H1 (cell line): ENCODE measurements at regions not wholly inside any gene's neighbourhood (a gene's known extent, or its start where the extent isn't known, plus 50 kb on each side); places are given as distances from the start of the nearest gene placed in this dataset.

Source experiments
- CTCF ChIA-PET: fragments of 300-600 bp; sonication (Branson Sonifier 250); formaldehyde crosslinking; loops from one replicate; lab custom pipeline; 2021; ENCODE audit not compliant: partially characterized antibody; lab: Charles Lee
- POLR2A ChIA-PET: fragments of 300-600 bp; sonication (Branson Sonifier 250); formaldehyde crosslinking; loops from one replicate; lab custom pipeline; 2021; ENCODE audit warnings: inconsistent platforms; ENCODE audit not compliant: partially characterized antibody; lab: Charles Lee
- DNase-seq, 2 experiments: peaks; one replicate each; pipeline versions ENCODE4 v3.0.0 to v3.0.0-alpha.2; 2010 to 2022; ENCODE audit warnings: low spot score in 2 of 2, low read depth in 1 of 2, mixed read lengths in 1 of 2
- FAIRE-seq: peaks from 2 replicates; lab custom pipeline; 2011; peaks lifted over from hg19 to GRCh38; lab: Jason Lieb, UNC
- H2AFZ ChIP-seq: 2 replicates; pipeline ENCODE4 v1.8.1; 2012; ENCODE audit warnings: low read length, inconsistent platforms
- H2AK5ac ChIP-seq: 2 replicates; pipeline ENCODE4 v1.6.1; 2013; ENCODE audit warnings: low read depth, low read length
- H2BK120ac ChIP-seq: replicated peaks from 2 replicates; pipeline ENCODE3; 2013; ENCODE audit warnings: low read depth, low read length, inconsistent platforms
- H2BK12ac ChIP-seq: 2 replicates; pipeline ENCODE4 v1.6.1; 2013; ENCODE audit warnings: low read depth, low read length
- H2BK15ac ChIP-seq: 2 replicates; pipeline ENCODE4 v1.6.1; 2013; ENCODE audit warnings: low read length
- H2BK20ac ChIP-seq: 2 replicates; pipeline ENCODE4 v1.6.1; 2013; ENCODE audit warnings: low read length
- H2BK5ac ChIP-seq: 2 replicates; pipeline ENCODE4 v1.6.1; 2013; ENCODE audit warnings: low read depth, low read length
- H3K14ac ChIP-seq: 2 replicates; pipeline ENCODE4 v1.6.1; 2013; ENCODE audit warnings: inconsistent platforms; ENCODE audit not compliant: insufficient read length
- H3K18ac ChIP-seq: 2 replicates; pipeline ENCODE4 v1.6.1; 2013; ENCODE audit warnings: low read length; ENCODE audit errors: extremely low read depth
- H3K23ac ChIP-seq: 2 replicates; pipeline ENCODE4 v1.6.1; 2013; ENCODE audit warnings: inconsistent platforms; ENCODE audit not compliant: insufficient read length
- H3K23me2 ChIP-seq: 2 replicates; pipeline ENCODE4 v1.6.1; 2013; ENCODE audit warnings: low read depth, low read length
- H3K27ac ChIP-seq: 2 replicates; pipeline ENCODE4 v1.6.1; 2011; ENCODE audit warnings: low read depth, low read length, inconsistent platforms
- H3K27me3 ChIP-seq, 4 experiments: replicated peaks in 1 of 4; 1 replicate in 1 of 4; 2 replicates in 3 of 4; pipeline versions ENCODE4 v1.6.1 to v1.8.1; 2011 to 2013; ENCODE audit warnings: low read length in 3 of 4, mild to moderate bottlenecking in 3 of 4, inconsistent platforms in 2 of 4, mixed read lengths in 2 of 4, moderate library complexity in 1 of 4; ENCODE audit not compliant: control insufficient read depth in 3 of 4, insufficient read depth in 3 of 4; ENCODE audit errors: extremely low read depth in 1 of 4
- H3K36me3 ChIP-seq, 4 experiments: 2 replicates each; pipeline versions ENCODE4 v1.6.1 to v1.8.1; 2011 to 2013; ENCODE audit warnings: mild to moderate bottlenecking in 4 of 4, low read length in 3 of 4, moderate library complexity in 2 of 4, control low read depth in 1 of 4, inconsistent platforms in 1 of 4; ENCODE audit not compliant: insufficient read depth in 4 of 4, control insufficient read depth in 2 of 4
- H3K4ac ChIP-seq: replicated peaks from 2 replicates; pipeline ENCODE3; 2013; ENCODE audit warnings: low read length, low read depth, mixed read lengths, inconsistent platforms; ENCODE audit not compliant: insufficient read length
- H3K4me1 ChIP-seq, 4 experiments: replicated peaks in 1 of 4; 1 replicate in 1 of 4; 2 replicates in 3 of 4; pipeline versions ENCODE4 v1.6.1 to v1.8.1; 2011 to 2013; ENCODE audit warnings: low read length in 3 of 4, inconsistent platforms in 2 of 4, mixed read lengths in 1 of 4; ENCODE audit not compliant: insufficient read depth in 4 of 4, control insufficient read depth in 3 of 4
- H3K4me2 ChIP-seq, 2 experiments: 2 replicates each; pipeline versions ENCODE4 v1.6.1 to v1.8.1; 2011 to 2013; ENCODE audit warnings: low read depth in 2 of 2, low read length in 2 of 2, control low read depth in 1 of 2, inconsistent platforms in 1 of 2, mild to moderate bottlenecking in 1 of 2; ENCODE audit not compliant: insufficient read depth in 1 of 2
- H3K4me3 ChIP-seq, 4 experiments: fragments of 200-600, 300-600 bp in 1 of 4; sonication (generic), shearing (Covaris generic), sonication (Bioruptor Twin) in 1 of 4; 2 replicates each; pipeline versions ENCODE4 v1.5.1 to v1.8.1; 2011 to 2016; ENCODE audit warnings: low read length in 4 of 4, low read depth in 3 of 4, control low read depth in 2 of 4, inconsistent platforms in 2 of 4, mild to moderate bottlenecking in 2 of 4, mixed read lengths in 1 of 4, moderate library complexity in 1 of 4; ENCODE audit not compliant: insufficient read depth in 2 of 4; ENCODE audit errors: extremely low read depth in 1 of 4
- H3K56ac ChIP-seq: replicated peaks from 2 replicates; pipeline ENCODE3; 2013; ENCODE audit warnings: low read depth, mild to moderate bottlenecking, mixed read lengths, low read length, inconsistent platforms; ENCODE audit not compliant: insufficient read length
- H3K79me1 ChIP-seq: 2 replicates; pipeline ENCODE4 v1.6.1; 2013; ENCODE audit warnings: low read depth, low read length, control low read depth
- H3K79me2 ChIP-seq, 2 experiments: 2 replicates each; pipeline versions ENCODE4 v1.6.1 to v1.8.1; 2012 to 2013; ENCODE audit warnings: low read length in 2 of 2, mild to moderate bottlenecking in 2 of 2, inconsistent platforms in 1 of 2; ENCODE audit not compliant: insufficient read depth in 2 of 2, control insufficient read depth in 1 of 2
- H3K9ac ChIP-seq, 4 experiments: replicated peaks in 1 of 4; 1 replicate in 1 of 4; 2 replicates in 3 of 4; pipeline versions ENCODE4 v1.6.1 to v1.8.1; 2011 to 2013; ENCODE audit warnings: low read depth in 3 of 4, low read length in 3 of 4, control low read depth in 2 of 4, mild to moderate bottlenecking in 2 of 4, moderate library complexity in 2 of 4, inconsistent platforms in 1 of 4; ENCODE audit errors: extremely low read depth in 1 of 4
- H3K9me3 ChIP-seq, 2 experiments: 2 replicates each; pipeline versions ENCODE4 v1.6.1 to v1.8.1; 2012 to 2013; ENCODE audit warnings: mild to moderate bottlenecking in 2 of 2, moderate library complexity in 2 of 2, control low read depth in 1 of 2, inconsistent platforms in 1 of 2, low read depth in 1 of 2, low read length in 1 of 2, mixed read lengths in 1 of 2; ENCODE audit not compliant: insufficient read depth in 2 of 2
- H4K20me1 ChIP-seq, 2 experiments: replicated peaks in 1 of 2; 2 replicates each; pipeline versions ENCODE3 to v1.8.1; 2011 to 2013; ENCODE audit warnings: inconsistent platforms in 2 of 2, low read length in 2 of 2, mild to moderate bottlenecking in 1 of 2; ENCODE audit not compliant: insufficient read depth in 2 of 2, control insufficient read depth in 1 of 2
- H4K5ac ChIP-seq: 2 replicates; pipeline ENCODE4 v1.6.1; 2013; ENCODE audit warnings: low read length, low read depth, mixed read lengths, inconsistent platforms; ENCODE audit not compliant: insufficient read length
- H4K8ac ChIP-seq: 2 replicates; pipeline ENCODE4 v1.8.0; 2013; ENCODE audit warnings: mild to moderate bottlenecking, moderate library complexity, low read length, inconsistent platforms; ENCODE audit not compliant: insufficient read depth; ENCODE audit errors: extremely low read depth
- H4K91ac ChIP-seq: replicated peaks from 2 replicates; pipeline ENCODE3; 2013; ENCODE audit warnings: low read length, mixed read lengths, inconsistent platforms; ENCODE audit not compliant: insufficient read length
- ATF2 ChIP-seq: IDR thresholded peaks from 2 replicates; pipeline ENCODE4 v1.6.1; 2012; ENCODE audit warnings: low read length, inconsistent platforms
- CTCF ChIP-seq, 3 experiments: IDR thresholded peaks; 1 replicate in 2 of 3; 2 replicates in 1 of 3; pipeline versions ENCODE4 v1.5.1 to v1.6.1; 2011; ENCODE audit warnings: low read length in 3 of 3, mild to moderate bottlenecking in 3 of 3, inconsistent platforms in 2 of 3, low read depth in 1 of 3, moderate library complexity in 1 of 3; ENCODE audit not compliant: insufficient read depth in 1 of 3; ENCODE audit errors: control extremely low read depth in 1 of 3
- SRF ChIP-seq: IDR thresholded peaks from 2 replicates; pipeline ENCODE4 v1.6.1; 2011; ENCODE audit warnings: mild to moderate bottlenecking, low read depth, low read length, moderate library complexity
- WGBS, 2 experiments: shearing (Covaris generic) in 1 of 2; methylation state at CpG; one replicate each; pipeline versions ENCODE4 v1.1.6 to v1.1.7; 2013 to 2015; ENCODE audit warnings: low lambda C conversion rate in 2 of 2, mixed read lengths in 2 of 2, inconsistent platforms in 1 of 2, low coverage in 1 of 2, missing lambda C conversion rate in 1 of 2; ENCODE audit not compliant: insufficient replicate concordance in 2 of 2, insufficient coverage in 1 of 2, insufficient read length in 1 of 2; ENCODE audit errors: extremely low coverage in 1 of 2, missing lambda C conversion rate in 1 of 2; 5-methylcytosine and 5-hydroxymethylcytosine counted together

GRCh38 chr4:108432418-108432817 lies 188.0 kb upstream of the RPL34 start:
- Histone ChIP-seq H3K4ac (no peak overlapping the region), H3K27me3 (no peaks in the 10 kb centered on the region), H3K23ac (no peak overlapping the region), H3K27ac (no peak overlapping the region), H4K91ac (no peak overlapping the region), H4K8ac (no peak overlapping the region), H3K14ac (no peak overlapping the region), H2BK20ac (no peak overlapping the region), H3K79me1 (no peaks in the 10 kb centered on the region), H4K20me1 (no peaks in the 10 kb centered on the region), H2AK5ac (no peak overlapping the region), H3K4me2 (no peak overlapping the region), H3K23me2 (no peaks in the 10 kb centered on the region), H3K4me1 (no peaks in the 10 kb centered on the region), H3K4me3 (no peak overlapping the region), H2AFZ (no peak overlapping the region), H2BK5ac (no peak overlapping the region), H3K18ac (no peak overlapping the region), H3K79me2 (no peaks in the 10 kb centered on the region), H3K56ac (no peak overlapping the region), H3K9me3 (no peaks in the 10 kb centered on the region; a peak in 1 of 4 replicates), H2BK12ac (no peak overlapping the region), H2BK120ac (no peak overlapping the region), H2BK15ac (no peak overlapping the region), H3K36me3 (no peaks in the 10 kb centered on the region), H4K5ac (no peak overlapping the region), H3K9ac (no peak overlapping the region)
- WGBS, 2 experiments = 94% methylated on average over 3 of the region's 3 CpGs; no CpG with 5 or more reads in 1 of the 2 experiments
- CTCF ChIA-PET = no interaction called here
- POLR2A ChIA-PET = interaction anchor here (0.6 to 1.0 kb wide), 2 partner anchors 396 to 400 kb away, joined by 3 read pairs; no protein-coding TSS in a partner anchor
- no peak for DNase-seq
- FAIRE-seq = no peak
- no peak for TF ChIP-seq ATF2
- no peak for TF ChIP-seq CTCF (IDR thresholded peaks at IDR 0.05; ENCODE audit: control extremely low read depth in 1 of 3, insufficient read depth in 1 of 3, low read depth in 1 of 3, low read length in 3 of 3)
- TF ChIP-seq SRF = no peak
